ENCODE measurements at regions not wholly inside any gene's neighbourhood (a gene's known extent, or its start where the extent isn't known, plus 50 kb on each side); places are given as distances from the start of the nearest gene placed in this dataset.

- no peak for DNase-seq
These were observed 152.5 kb upstream of the NFIB start for GRCh38 chr9:14466429-14466818.

- no peak for DNase-seq
These were observed 149.0 kb upstream of the NFIB start for GRCh38 chr9:14462950-14463349.

- DNase-seq = no peak
These were observed 141.3 kb upstream of the NFIB start for GRCh38 chr9:14455243-14455642.

GRCh38 chr9:14453286-14453685 lies 139.3 kb upstream of the NFIB start:
- no peak for DNase-seq

- DNase-seq = no peak
These were observed 138.6 kb upstream of the NFIB start for GRCh38 chr9:14452539-14452938.

GRCh38 chr9:14451949-14452348 lies 138.0 kb upstream of the NFIB start:
- DNase-seq = no peak

GRCh38 chr9:14447103-14447502 lies 133.2 kb upstream of the NFIB start:
- no peak for DNase-seq

- DNase-seq = no peak
These were observed 132.0 kb upstream of the NFIB start for GRCh38 chr9:14445946-14446345.

GRCh38 chr9:14442956-14443355 lies 129.0 kb upstream of the NFIB start:
- no peak for DNase-seq

GRCh38 chr9:14441976-14442651 lies 128.2 kb upstream of the NFIB start:
- DNase-seq = no peak

GRCh38 chr9:14441115-14441514 lies 127.2 kb upstream of the NFIB start:
- no peak for DNase-seq

- no peak for DNase-seq
These were observed 126.1 kb upstream of the NFIB start for GRCh38 chr9:14440062-14440461.

- DNase-seq = no peak
These were observed 125.6 kb upstream of the NFIB start for GRCh38 chr9:14439555-14439954.

GRCh38 chr9:14438232-14439021 lies 124.5 kb upstream of the NFIB start:
- no peak for DNase-seq

- no peak for DNase-seq
These were observed 123.7 kb upstream of the NFIB start for GRCh38 chr9:14437354-14438231.

GRCh38 chr9:14435871-14436270 lies 121.9 kb upstream of the NFIB start:
- no peak for DNase-seq

GRCh38 chr9:14434971-14435718 lies 121.2 kb upstream of the NFIB start:
- DNase-seq = no peak

GRCh38 chr9:14434158-14434504 lies 120.2 kb upstream of the NFIB start:
- DNase-seq = no peak

- no peak for DNase-seq
These were observed 119.6 kb upstream of the NFIB start for GRCh38 chr9:14433351-14434157.

- DNase-seq = no peak
These were observed 118.9 kb upstream of the NFIB start for GRCh38 chr9:14432666-14433350.

GRCh38 chr9:14428781-14429230 lies 114.9 kb upstream of the NFIB start:
- DNase-seq = peak in 1 of 2 donors; percentile 8
